ENCODE measurements at regions not wholly inside any gene's neighbourhood (a gene's known extent, or its start where the extent isn't known, plus 50 kb on each side); places are given as distances from the start of the nearest gene placed in this dataset.

- Histone ChIP-seq H3K4me2 (ENCODE audit: extremely low read depth, insufficient read depth, low read length) (no peak overlapping the region), H3K4me3 (replicated peaks in 1 of 4; ENCODE audit: control extremely low read depth in 1 of 4, insufficient read depth in 1 of 4, low read depth in 3 of 4, low read length in 4 of 4) (no peak overlapping the region), H3K9me3 (ENCODE audit: control insufficient read depth, insufficient read depth, low read depth, low read length) (no peaks in the 10 kb centered on the region), H3K9ac (ENCODE audit: insufficient read depth, low read length) (no peak overlapping the region), H2AFZ (ENCODE audit: low read length) (no peak overlapping the region), H3K27me3 (ENCODE audit: control insufficient read depth, insufficient read depth, low read length) (no peaks in the 10 kb centered on the region), H4K20me1 (ENCODE audit: control insufficient read depth, extremely low read depth, insufficient read depth, low read length) (no peaks in the 10 kb centered on the region), H3K79me2 (ENCODE audit: control insufficient read depth, insufficient read depth, low read length) (no peaks in the 10 kb centered on the region), H3K36me3 (ENCODE audit: control insufficient read depth, insufficient read depth, low read length) (no peaks in the 10 kb centered on the region), H3K27ac (ENCODE audit: insufficient read depth, low read length) (no peak overlapping the region), H3K4me1 (ENCODE audit: control insufficient read depth, extremely low read depth, insufficient read depth, low read length) (no peaks in the 10 kb centered on the region)
- DNase-seq (ENCODE audit: low read depth in 2 of 2) = no peak
- TF ChIP-seq CTCF (conservative IDR thresholded peaks at IDR 0.05 in 1 of 2, IDR thresholded peaks at IDR 0.05 in 1 of 2; ENCODE audit: low read depth in 1 of 2, low read length in 2 of 2) (no peak), EZH2 (IDR thresholded peaks at IDR 0.05; ENCODE audit: low read length, missing control alignments) (no peak)
These were observed 298.4 kb downstream of the XPNPEP1 start for GRCh38 chr10:109624939-109625338.

- Histone ChIP-seq H3K36me3 (ENCODE audit: control insufficient read depth, insufficient read depth, low read length) (no peaks in the 10 kb centered on the region), H3K4me2 (ENCODE audit: extremely low read depth, insufficient read depth, low read length) (no peak overlapping the region), H3K9ac (ENCODE audit: insufficient read depth, low read length) (no peak overlapping the region), H3K27me3 (ENCODE audit: control insufficient read depth, insufficient read depth, low read length) (no peaks in the 10 kb centered on the region), H3K9me3 (ENCODE audit: control insufficient read depth, insufficient read depth, low read depth, low read length) (no peaks in the 10 kb centered on the region), H4K20me1 (ENCODE audit: control insufficient read depth, extremely low read depth, insufficient read depth, low read length) (no peaks in the 10 kb centered on the region), H2AFZ (ENCODE audit: low read length) (no peak overlapping the region), H3K4me3 (replicated peaks in 1 of 4; ENCODE audit: control extremely low read depth in 1 of 4, insufficient read depth in 1 of 4, low read depth in 3 of 4, low read length in 4 of 4) (no peak overlapping the region), H3K4me1 (ENCODE audit: control insufficient read depth, extremely low read depth, insufficient read depth, low read length) (no peaks in the 10 kb centered on the region), H3K79me2 (ENCODE audit: control insufficient read depth, insufficient read depth, low read length) (no peaks in the 10 kb centered on the region), H3K27ac (ENCODE audit: insufficient read depth, low read length) (no peak overlapping the region)
- DNase-seq (ENCODE audit: low read depth in 2 of 2) = no peak
- no peak for TF ChIP-seq CTCF (conservative IDR thresholded peaks at IDR 0.05 in 1 of 2, IDR thresholded peaks at IDR 0.05 in 1 of 2; ENCODE audit: low read depth in 1 of 2, low read length in 2 of 2)
- no peak for TF ChIP-seq EZH2 (IDR thresholded peaks at IDR 0.05; ENCODE audit: low read length, missing control alignments)
These were observed 300.7 kb downstream of the XPNPEP1 start for GRCh38 chr10:109622566-109622965.

GRCh38 chr10:109620396-109620795, 302.9 kb downstream of the XPNPEP1 start:
- Histone ChIP-seq H4K20me1 (ENCODE audit: control insufficient read depth, extremely low read depth, insufficient read depth, low read length) (no peaks in the 10 kb centered on the region), H2AFZ (ENCODE audit: low read length) (no peak overlapping the region), H3K9me3 (ENCODE audit: control insufficient read depth, insufficient read depth, low read depth, low read length) (no peaks in the 10 kb centered on the region), H3K4me1 (ENCODE audit: control insufficient read depth, extremely low read depth, insufficient read depth, low read length) (no peaks in the 10 kb centered on the region), H3K9ac (ENCODE audit: insufficient read depth, low read length) (no peak overlapping the region), H3K36me3 (ENCODE audit: control insufficient read depth, insufficient read depth, low read length) (no peaks in the 10 kb centered on the region), H3K4me2 (ENCODE audit: extremely low read depth, insufficient read depth, low read length) (no peak overlapping the region), H3K27me3 (ENCODE audit: control insufficient read depth, insufficient read depth, low read length) (no peaks in the 10 kb centered on the region), H3K79me2 (ENCODE audit: control insufficient read depth, insufficient read depth, low read length) (no peaks in the 10 kb centered on the region), H3K4me3 (replicated peaks in 1 of 4; ENCODE audit: control extremely low read depth in 1 of 4, insufficient read depth in 1 of 4, low read depth in 3 of 4, low read length in 4 of 4) (no peak overlapping the region), H3K27ac (ENCODE audit: insufficient read depth, low read length) (no peak overlapping the region)
- TF ChIP-seq EZH2 (IDR thresholded peaks at IDR 0.05; ENCODE audit: low read length, missing control alignments) = no peak
- TF ChIP-seq CTCF (conservative IDR thresholded peaks at IDR 0.05 in 1 of 2, IDR thresholded peaks at IDR 0.05 in 1 of 2; ENCODE audit: low read depth in 1 of 2, low read length in 2 of 2) = no peak
- no peak for DNase-seq (ENCODE audit: low read depth in 2 of 2)

Data from fibroblast of lung (primary cell).